ENCODE measurements at regions not wholly inside any gene's neighbourhood (a gene's known extent, or its start where the extent isn't known, plus 50 kb on each side); places are given as distances from the start of the nearest gene placed in this dataset.

DNA sequence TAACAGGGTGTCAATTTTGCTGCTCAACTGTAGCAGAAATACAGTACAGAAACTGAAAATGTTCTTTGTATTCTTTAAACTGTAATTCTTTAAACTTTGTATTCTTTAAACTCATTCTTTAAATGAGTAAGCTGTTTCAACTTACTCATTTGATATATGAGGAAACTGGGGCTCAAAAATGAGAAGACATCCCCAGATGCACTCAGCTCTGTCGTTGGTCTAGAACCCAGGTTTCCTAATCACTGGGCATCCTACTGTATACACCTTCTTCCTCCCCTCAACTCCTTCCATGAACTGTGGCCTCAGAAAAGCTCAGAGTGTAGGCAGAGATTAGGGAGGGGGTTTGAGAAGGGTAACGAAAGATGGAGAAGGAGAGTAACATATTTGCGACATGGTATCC is 136.5 kb upstream of the MAST4 start:
- TF ChIP-seq, protein P1, sequence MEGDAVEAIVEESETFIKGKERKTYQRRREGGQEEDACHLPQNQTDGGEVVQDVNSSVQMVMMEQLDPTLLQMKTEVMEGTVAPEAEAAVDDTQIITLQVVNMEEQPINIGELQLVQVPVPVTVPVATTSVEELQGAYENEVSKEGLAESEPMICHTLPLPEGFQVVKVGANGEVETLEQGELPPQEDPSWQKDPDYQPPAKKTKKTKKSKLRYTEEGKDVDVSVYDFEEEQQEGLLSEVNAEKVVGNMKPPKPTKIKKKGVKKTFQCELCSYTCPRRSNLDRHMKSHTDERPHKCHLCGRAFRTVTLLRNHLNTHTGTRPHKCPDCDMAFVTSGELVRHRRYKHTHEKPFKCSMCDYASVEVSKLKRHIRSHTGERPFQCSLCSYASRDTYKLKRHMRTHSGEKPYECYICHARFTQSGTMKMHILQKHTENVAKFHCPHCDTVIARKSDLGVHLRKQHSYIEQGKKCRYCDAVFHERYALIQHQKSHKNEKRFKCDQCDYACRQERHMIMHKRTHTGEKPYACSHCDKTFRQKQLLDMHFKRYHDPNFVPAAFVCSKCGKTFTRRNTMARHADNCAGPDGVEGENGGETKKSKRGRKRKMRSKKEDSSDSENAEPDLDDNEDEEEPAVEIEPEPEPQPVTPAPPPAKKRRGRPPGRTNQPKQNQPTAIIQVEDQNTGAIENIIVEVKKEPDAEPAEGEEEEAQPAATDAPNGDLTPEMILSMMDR (IDR thresholded peaks at IDR 0.05): no peak
- no peak for TF ChIP-seq EZH2 (IDR thresholded peaks at IDR 0.05)

Data from neural progenitor cell (in vitro differentiated cells).